Fibroblast of mammary gland (primary cell): ENCODE measurements at regions not wholly inside any gene's neighbourhood (a gene's known extent, or its start where the extent isn't known, plus 50 kb on each side); places are given as distances from the start of the nearest gene placed in this dataset.
"Not testable (repeated sequence)": the region's sequence is repeated elsewhere in the genome, so short reads cannot be mapped to it uniquely, and the experiment has no call there.

ENCODE experiments used
- DNase-seq: peaks from one replicate; pipeline ENCODE4 v3.0.0-alpha.2; 2010; ENCODE audit warnings: low read depth
- H3K4me3 ChIP-seq: 2 replicates; pipeline ENCODE4 v1.5.1; 2011; ENCODE audit warnings: low read depth, mild to moderate bottlenecking, low read length, moderate library complexity; ENCODE audit not compliant: control insufficient read depth
- CTCF ChIP-seq: conservative IDR thresholded peaks from 2 replicates; pipeline ENCODE4 v1.5.1; 2011; ENCODE audit warnings: low read depth, low read length, inconsistent platforms; ENCODE audit not compliant: control insufficient read depth, insufficient read depth

- DNase-seq = no peak
- no peak overlapping the region for H3K4me3 ChIP-seq
- TF ChIP-seq CTCF = no peak
Observed at GRCh38 chr1:81506699-81507098, 294.0 kb upstream of the ADGRL2 start.

- DNase-seq = no peak
- no peak for TF ChIP-seq CTCF
- no peak overlapping the region for H3K4me3 ChIP-seq
Observed at GRCh38 chr1:81505831-81506230, 294.9 kb upstream of the ADGRL2 start.

- DNase-seq = not testable (repeated sequence)
Observed at GRCh38 chr1:81504820-81505219, 295.9 kb upstream of the ADGRL2 start.

GRCh38 chr1:81502705-81503104 lies 298.0 kb upstream of the ADGRL2 start:
- not testable (repeated sequence) for H3K4me3 ChIP-seq

More at GRCh38 chr1:81504820-81505219, 295.9 kb upstream of the ADGRL2 start:
- not testable (repeated sequence) for H3K4me3 ChIP-seq

GRCh38 chr1:81501485-81501884 lies 299.2 kb upstream of the ADGRL2 start:
- DNase-seq = not testable (repeated sequence)

More at GRCh38 chr1:81502705-81503104, 298.0 kb upstream of the ADGRL2 start:
- DNase-seq = not testable (repeated sequence)

GRCh38 chr1:81499487-81499886 lies 301.2 kb upstream of the ADGRL2 start:
- no peak overlapping the region for H3K4me3 ChIP-seq
- no peak for DNase-seq
- TF ChIP-seq CTCF = no peak

More at GRCh38 chr1:81501485-81501884, 299.2 kb upstream of the ADGRL2 start:
- not testable (repeated sequence) for H3K4me3 ChIP-seq

GRCh38 chr1:81498471-81499462 lies 302.0 kb upstream of the ADGRL2 start:
- TF ChIP-seq CTCF = no peak
- DNase-seq = no peak
- no peak overlapping the region for H3K4me3 ChIP-seq

- DNase-seq = no peak
- H3K4me3 ChIP-seq = no peak overlapping the region
- no peak for TF ChIP-seq CTCF
Observed at GRCh38 chr1:81496349-81496748, 304.4 kb upstream of the ADGRL2 start.
